Fibroblast of mammary gland (primary cell): ENCODE measurements at regions not wholly inside any gene's neighbourhood (a gene's known extent, or its start where the extent isn't known, plus 50 kb on each side); places are given as distances from the start of the nearest gene placed in this dataset.

Experiments
- DNase-seq: peaks from one replicate; pipeline ENCODE4 v3.0.0-alpha.2; 2010; ENCODE audit warnings: low read depth
- H3K4me3 ChIP-seq: 2 replicates; pipeline ENCODE4 v1.5.1; 2011; ENCODE audit warnings: low read depth, mild to moderate bottlenecking, low read length, moderate library complexity; ENCODE audit not compliant: control insufficient read depth
- TF ChIP-seq, protein P1 (sequence below): conservative IDR thresholded peaks from 2 replicates; pipeline ENCODE4 v1.5.1; 2011; ENCODE audit warnings: low read depth, low read length, inconsistent platforms; ENCODE audit not compliant: control insufficient read depth, insufficient read depth

DNA sequence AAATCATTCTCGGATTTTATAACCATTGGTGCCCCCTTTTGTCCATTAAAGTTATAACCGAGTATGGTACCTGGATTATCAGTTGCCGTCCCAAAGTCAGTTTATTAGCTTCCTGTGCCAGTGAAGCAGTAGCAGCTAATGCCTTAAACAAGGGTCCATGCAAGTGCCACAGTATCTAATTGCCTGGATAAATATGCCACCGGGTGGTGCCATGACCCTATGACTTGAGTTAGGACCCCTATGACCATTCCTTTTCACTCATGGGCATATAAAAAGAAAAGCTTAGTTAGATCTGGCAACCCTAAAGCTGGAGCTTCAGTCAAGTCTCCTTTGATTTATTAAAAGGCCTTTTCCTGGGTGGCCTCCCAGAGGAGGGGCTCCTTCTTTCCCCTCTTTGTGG, 1314.6 kb downstream of the TMEM121 start:
- H3K4me3 ChIP-seq: no peak overlapping the region
- TF ChIP-seq, protein P1, sequence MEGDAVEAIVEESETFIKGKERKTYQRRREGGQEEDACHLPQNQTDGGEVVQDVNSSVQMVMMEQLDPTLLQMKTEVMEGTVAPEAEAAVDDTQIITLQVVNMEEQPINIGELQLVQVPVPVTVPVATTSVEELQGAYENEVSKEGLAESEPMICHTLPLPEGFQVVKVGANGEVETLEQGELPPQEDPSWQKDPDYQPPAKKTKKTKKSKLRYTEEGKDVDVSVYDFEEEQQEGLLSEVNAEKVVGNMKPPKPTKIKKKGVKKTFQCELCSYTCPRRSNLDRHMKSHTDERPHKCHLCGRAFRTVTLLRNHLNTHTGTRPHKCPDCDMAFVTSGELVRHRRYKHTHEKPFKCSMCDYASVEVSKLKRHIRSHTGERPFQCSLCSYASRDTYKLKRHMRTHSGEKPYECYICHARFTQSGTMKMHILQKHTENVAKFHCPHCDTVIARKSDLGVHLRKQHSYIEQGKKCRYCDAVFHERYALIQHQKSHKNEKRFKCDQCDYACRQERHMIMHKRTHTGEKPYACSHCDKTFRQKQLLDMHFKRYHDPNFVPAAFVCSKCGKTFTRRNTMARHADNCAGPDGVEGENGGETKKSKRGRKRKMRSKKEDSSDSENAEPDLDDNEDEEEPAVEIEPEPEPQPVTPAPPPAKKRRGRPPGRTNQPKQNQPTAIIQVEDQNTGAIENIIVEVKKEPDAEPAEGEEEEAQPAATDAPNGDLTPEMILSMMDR: no peak
- no peak for DNase-seq

DNA sequence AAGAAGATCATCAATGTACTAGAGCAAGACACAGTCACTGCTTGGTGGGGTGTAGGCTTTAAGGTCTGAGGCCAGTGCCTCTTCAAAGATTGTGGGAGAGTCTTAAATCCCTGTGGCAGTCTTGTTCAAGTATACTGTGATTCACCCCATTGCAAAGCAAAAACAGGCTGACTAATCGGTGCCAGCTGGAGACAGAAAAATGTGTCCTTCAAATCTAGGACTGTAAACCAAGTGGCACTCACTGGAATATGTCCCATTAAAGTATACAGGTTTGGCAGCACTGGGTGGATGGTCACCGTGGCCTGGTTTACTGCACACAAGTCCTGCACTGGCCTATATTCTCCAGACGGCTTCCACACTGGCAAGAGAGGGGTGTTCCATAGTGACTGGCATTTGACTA, 1315.3 kb downstream of the TMEM121 start:
- no peak for DNase-seq
- TF ChIP-seq, protein P1: no peak
- H3K4me3 ChIP-seq: no peak overlapping the region

DNA sequence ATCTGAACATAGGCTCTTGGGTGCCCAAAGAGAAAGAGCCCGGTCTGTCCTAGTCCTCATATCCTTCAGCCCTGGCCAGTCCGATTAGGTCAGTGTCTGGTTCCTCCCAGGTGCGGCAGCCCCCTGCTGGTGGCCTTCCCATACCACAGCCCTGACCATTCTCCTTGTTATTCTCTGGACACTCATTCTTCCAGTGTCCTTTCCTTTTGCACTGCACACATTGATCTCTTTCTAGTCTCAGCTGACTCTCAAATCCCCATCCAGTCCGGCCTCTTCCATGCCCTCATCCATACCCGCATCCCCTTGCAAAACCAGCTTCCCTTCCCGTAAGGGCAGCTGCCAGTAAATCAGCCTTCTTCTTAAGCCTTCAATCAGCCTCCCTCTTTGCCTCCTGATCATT, 1316.3 kb downstream of the TMEM121 start:
- no peak overlapping the region for H3K4me3 ChIP-seq
- TF ChIP-seq, protein P1: peak; percentile 25
- DNase-seq: no peak

DNA sequence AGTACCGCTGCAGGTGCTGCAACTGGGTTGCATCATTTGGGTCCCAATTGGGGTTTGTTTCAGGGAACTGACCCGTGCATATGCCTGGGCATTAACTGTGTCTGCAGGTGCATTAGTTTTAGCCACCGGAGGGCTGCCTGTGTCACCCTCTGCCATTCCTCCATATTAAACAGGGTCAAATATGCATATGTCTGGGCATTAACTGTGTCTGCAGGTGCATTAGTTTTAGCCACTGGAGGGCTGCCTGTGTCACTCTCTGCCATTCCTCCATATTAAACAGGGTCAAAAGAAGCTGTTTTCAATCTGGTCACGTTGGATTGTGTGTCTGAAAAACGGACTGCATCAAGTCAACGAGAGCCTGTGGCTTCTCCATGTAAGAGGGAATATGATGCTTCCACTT, 1317.0 kb downstream of the TMEM121 start:
- H3K4me3 ChIP-seq: no peak overlapping the region
- TF ChIP-seq, protein P1: no peak
- no peak for DNase-seq

DNA sequence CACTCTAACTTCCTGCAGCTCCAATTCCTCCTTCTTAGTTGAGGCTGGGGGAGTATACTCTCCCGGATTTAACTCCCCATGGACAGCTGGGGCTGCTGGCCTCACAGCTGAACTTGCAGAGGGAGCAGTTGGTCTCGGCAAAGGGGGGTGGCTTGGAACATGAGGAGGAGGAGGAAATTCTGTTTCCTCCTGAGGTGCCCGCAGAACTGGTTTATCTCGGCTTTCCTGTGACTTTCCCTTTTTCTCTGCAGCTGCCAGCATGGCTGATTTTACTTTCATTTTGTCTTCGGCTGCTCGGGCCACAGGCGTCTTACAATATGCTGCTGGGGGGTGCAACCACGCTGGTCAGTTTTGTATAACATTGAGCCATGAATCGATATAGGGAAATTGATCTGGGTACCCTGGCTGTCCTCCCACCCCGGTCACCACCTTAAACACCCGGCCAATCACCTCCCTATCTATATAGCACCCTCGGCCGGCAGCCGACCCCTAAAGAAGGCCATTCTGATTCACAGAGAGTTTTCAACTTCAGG, 1317.6 kb downstream of the TMEM121 start:
- DNase-seq: peak; percentile 5
- TF ChIP-seq, protein P1: no peak
- peak overlapping the region; percentile 34 for H3K4me3 ChIP-seq

DNA sequence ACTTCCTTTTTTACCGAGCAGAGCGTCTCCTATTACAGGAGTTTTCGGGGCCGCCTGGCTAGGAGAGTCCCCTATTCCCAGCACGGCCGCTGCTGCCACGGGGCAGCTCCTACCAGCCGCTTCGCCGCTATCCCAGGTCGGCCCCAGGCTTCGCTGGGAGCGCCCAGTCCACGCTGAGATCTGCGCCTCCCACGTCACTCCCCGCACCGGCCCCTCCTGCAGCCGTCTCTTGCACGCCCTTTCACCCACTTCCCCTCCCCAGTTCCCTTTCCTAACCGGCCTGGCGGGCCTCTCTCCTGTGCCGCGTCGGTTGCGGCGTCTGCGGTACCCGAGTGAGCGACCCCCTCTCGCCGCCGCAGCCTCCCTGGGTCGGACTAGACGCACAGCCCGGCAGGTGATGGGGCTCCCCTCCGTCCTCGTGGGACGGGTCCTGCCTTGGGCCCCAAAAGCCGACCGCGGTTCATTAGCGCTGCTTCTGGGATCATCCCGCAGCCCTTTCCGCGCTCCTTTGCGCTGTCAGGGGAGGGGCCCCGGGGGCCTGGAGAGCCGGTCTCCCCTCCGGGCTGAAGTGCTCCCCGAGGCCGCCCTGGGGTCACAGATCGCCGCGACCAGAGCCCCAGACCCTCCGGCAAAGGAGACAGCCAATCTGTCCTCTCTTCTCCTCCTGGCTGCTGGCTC, 1318.4 kb downstream of the TMEM121 start:
- TF ChIP-seq, protein P1: no peak
- peak; percentile 18 for DNase-seq

More for the DNA sequence above, 1318.4 kb downstream of the TMEM121 start:
- H3K4me3 ChIP-seq: peak overlapping the region; percentile 34
